GM19025 (cell line): ENCODE measurements at regions not wholly inside any gene's neighbourhood (a gene's known extent, or its start where the extent isn't known, plus 50 kb on each side); places are given as distances from the start of the nearest gene placed in this dataset.
"Not testable (repeated sequence)": the region's sequence is repeated elsewhere in the genome, so short reads cannot be mapped to it uniquely, and the experiment has no call there.

Experiments
- ATAC-seq: cut with Tn5 transposase; IDR thresholded peaks from one replicate; pipeline ENCODE4 v1.9.1; 2021; ENCODE audit warnings: mild to moderate bottlenecking, low read depth, moderate library complexity; ENCODE audit not compliant: unreplicated experiment

GRCh38 chr2:125825781-125826180, 830.2 kb upstream of the GYPC start:
- ATAC-seq = not testable (repeated sequence)

DNA sequence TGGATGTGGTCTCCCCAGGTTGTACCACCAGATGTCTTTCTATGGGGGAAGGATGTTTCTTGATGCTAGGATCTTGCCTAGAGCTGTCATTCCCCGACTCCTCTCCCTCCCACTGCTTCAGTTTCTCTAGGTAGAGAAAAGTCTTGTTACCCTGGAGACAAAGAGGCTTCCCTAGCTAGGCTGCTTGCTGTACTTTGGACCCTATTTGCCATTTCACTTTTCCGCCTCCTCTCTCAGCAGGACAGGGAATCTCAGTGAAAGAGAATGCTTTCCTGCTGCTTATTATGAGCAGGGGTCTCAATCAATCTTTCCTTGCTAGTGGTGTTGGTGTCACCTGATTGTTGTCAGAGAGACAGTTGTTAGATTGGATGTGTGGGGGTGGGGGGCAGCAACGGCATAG, 818.8 kb upstream of the GYPC start:
- no peak for ATAC-seq

GRCh38 chr2:125837611-125838010, 818.3 kb upstream of the GYPC start:
- no peak for ATAC-seq

DNA sequence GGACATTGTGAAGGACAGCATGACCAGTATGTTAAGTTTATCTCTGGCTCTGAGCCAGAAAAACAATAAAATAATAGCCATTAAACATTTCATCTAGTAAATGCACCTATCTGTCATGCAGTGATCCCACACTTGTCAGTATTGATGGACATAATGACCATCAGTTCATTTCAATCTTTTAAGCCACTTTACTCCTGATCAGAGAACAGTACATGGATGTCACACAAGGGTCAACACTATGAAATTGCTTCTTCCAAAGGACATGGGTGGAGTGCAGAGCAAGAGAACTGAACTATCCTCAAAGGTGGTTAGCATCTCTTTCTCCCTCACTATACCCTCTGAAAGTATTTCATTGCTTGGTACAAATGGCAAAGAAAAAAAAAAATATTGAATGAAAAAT, 816.0 kb upstream of the GYPC start:
- ATAC-seq = no peak

- no peak for ATAC-seq
Observed at GRCh38 chr2:125842041-125842440, 813.9 kb upstream of the GYPC start.

GRCh38 chr2:125850541-125850940, 805.4 kb upstream of the GYPC start:
- no peak for ATAC-seq

GRCh38 chr2:125852364-125852763, 803.6 kb upstream of the GYPC start:
- ATAC-seq = no peak

DNA sequence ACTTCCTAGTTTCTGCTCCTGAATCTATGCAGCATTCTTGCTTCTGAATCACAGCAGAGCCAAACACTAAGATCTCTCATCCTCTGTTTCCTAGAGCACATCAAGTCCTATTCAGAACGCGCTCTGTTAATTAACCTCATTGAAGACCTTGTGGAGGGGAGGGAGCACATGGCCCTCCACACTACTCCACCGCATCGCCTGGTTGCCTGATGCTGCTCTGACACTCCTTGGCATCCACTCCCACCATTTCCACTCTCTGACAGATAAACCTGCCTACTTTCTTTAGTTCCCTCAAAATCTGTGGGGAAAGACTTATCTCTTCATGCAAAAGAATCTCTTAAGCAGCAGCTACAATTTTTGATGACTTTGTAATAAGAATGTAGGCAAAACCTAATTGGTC, 802.3 kb upstream of the GYPC start:
- no peak for ATAC-seq

- ATAC-seq = no peak
Observed at GRCh38 chr2:125855204-125855603, 800.8 kb upstream of the GYPC start.

DNA sequence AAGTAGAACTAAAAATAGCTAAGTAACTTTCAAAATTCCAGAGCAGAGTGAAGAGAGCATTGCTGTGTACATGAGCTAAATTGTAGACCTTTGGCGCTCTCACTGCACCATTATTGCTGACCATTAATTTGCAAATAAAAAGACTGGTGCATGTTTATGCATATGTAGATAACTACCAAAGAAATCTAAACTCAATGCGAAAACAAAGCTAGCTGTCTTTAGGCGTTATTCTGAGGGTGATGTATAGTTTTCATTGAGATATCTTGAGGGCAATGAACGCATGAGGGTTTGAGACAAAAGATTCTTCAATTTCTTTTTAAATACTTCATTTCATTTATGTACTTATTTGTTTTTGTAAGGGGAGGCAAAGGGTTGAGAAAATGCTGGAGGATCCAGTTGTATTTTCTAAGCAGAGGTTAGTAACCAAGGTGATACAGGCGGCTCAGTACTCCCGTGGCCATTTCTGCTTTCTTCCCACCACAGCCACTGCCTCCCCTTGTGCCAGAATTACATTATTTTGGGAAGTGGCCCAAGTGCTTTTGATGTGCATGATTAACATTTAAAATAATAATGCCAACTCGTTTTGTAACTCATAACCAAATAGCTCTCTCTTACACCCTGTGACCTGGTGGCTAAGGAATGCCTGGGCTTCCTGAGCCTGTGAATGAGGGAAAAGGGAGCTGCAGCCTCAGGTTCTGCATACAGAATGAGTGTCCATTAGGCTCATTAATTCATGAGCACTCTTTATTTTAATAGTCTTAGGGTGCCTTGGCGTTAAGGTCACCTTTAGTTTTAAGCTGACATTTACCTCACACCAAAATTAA, 797.8 kb upstream of the GYPC start:
- no peak for ATAC-seq

- no peak for ATAC-seq
Observed at GRCh38 chr2:125861461-125861860, 794.5 kb upstream of the GYPC start.

DNA sequence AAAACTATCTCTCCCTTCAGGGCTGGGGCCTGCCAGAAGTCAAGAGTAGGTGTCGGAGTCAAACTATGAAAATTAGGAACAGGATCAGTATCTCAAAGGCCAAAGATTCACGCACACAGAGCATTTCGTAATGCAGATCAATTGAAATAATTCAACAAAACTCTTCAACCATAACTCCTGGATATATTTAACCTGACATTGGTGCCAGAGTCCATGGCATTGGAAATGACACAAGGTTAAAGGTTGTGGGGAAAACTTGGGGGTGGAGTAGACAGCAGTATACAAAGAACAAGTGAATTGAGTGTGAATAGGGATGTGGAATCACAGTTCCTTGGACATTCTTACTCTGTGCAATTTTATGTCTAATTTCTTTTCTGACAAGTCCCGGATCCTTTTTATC, 788.0 kb upstream of the GYPC start:
- no peak for ATAC-seq

- no peak for ATAC-seq
Observed at GRCh38 chr2:125870264-125870663, 785.7 kb upstream of the GYPC start.

DNA sequence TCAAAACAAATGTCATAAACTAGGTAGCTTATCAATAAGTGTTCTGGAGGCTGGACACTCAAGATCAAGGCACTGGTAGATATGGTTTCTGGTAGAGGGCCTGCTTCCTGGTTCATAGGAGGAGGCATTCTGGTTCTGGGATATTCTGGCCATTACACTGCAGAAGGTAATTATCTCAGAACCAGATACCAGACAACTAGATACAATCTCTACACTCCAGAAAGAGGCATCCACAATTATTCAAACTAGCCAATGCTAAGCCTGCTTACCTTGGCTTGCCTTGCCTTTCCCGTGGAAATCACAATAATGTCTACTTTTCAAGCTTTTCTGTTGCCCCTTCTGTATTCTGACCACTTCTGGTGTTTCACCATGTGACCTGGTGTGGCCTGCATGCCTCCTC, 785.2 kb upstream of the GYPC start:
- no peak for ATAC-seq

GRCh38 chr2:125874564-125874963, 781.4 kb upstream of the GYPC start:
- ATAC-seq = no peak

DNA sequence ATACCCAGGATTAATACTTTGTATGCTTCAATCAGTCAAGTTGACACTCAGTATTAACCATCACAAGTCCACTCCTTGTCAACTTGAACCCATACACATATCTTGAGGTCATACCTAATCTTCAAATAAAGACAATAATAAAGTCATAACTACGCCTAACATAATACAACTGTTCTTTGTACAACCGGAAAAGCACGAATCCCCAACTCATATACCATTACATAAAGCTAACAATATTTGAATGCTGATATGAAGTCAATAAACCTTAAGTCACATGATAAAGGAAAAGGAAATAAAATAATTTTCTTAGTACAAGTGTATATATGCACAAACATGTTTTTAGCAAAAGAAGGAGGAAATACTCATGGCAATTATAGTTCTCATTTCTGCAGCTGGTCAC, 770.6 kb upstream of the GYPC start:
- ATAC-seq = no peak

DNA sequence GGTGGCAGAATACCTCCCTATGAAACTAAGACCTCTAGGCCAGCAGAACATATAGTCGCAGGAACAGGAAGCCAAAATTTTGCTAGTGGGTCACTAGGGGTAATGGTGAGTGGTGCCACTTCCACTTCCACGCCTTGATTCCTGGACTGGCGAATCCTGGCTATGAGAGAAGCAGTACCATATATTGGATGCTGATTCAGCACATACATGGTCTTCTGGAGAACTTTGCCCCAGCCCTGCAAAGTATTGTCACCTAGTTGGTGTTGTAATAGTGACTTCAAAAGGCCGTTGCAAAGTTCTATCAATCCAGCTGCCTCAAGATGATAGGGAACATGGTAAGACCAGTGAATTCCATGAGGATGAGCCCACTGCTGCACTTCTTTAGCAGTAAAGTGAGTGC, 769.8 kb upstream of the GYPC start:
- no peak for ATAC-seq

- ATAC-seq = no peak
Observed at GRCh38 chr2:125901278-125901677, 754.7 kb upstream of the GYPC start.

GRCh38 chr2:125925891-125926546, 729.9 kb upstream of the GYPC start:
- no peak for ATAC-seq

DNA sequence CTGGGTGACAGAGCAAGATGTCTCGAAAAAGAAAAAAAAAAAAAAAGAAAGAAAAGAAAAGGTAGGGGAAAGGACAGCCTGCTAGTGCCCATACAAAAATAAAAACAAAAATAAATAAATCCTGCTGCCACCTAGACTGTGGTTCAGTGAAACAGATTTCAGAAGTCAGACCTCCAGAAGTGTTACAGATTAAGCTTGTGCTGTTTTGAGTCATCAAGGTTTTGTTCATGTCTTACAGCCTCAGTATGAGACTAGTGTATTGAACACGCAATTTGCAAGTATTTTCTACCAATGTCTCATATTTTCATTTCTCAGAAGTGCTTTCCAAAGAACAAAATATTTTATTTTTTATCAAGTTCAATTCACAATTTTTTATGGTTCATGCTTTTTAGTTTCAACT, 720.4 kb upstream of the GYPC start:
- ATAC-seq = no peak

GRCh38 chr2:125942585-125943424, 713.2 kb upstream of the GYPC start:
- ATAC-seq = no peak
